HG03280 (cell line): ENCODE measurements at regions not wholly inside any gene's neighbourhood (a gene's known extent, or its start where the extent isn't known, plus 50 kb on each side); places are given as distances from the start of the nearest gene placed in this dataset.
"Not testable (repeated sequence)": the region's sequence is repeated elsewhere in the genome, so short reads cannot be mapped to it uniquely, and the experiment has no call there.

Experiments
- ATAC-seq: cut with Tn5 transposase; IDR thresholded peaks from one replicate; pipeline ENCODE4 v1.9.1; 2021; ENCODE audit warnings: mild to moderate bottlenecking, moderate library complexity; ENCODE audit not compliant: unreplicated experiment

GRCh38 chr6:95660544-95660943 is 83.2 kb downstream of the MANEA start:
- no peak for ATAC-seq

DNA sequence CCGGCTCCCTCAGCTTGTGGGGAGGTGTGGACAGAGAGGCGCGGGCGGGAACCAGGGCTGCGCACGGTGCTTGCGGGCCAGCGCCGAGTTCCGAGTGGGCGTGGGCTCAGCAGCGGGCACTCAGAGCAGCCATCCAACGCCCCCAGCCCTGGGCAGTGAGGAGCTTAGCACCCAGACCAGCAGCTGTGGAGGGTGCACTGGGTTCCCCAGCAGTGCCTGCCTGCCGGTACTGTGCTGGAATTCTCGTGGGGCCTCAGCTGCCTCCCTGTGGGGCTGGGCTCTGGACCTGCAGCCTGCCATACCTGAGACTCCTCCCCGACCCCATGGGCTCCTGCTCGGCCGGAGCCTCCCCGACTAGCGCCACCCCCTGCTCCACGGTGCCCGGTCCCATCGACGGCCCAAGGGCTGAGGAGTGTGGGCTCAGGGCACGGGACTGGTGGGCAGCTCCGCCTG is 92.7 kb downstream of the MANEA start:
- no peak for ATAC-seq

GRCh38 chr6:95676011-95676628 is 98.8 kb downstream of the MANEA start:
- no peak for ATAC-seq

GRCh38 chr6:95679981-95680380 is 102.6 kb downstream of the MANEA start:
- no peak for ATAC-seq

GRCh38 chr6:95681736-95682135 is 104.4 kb downstream of the MANEA start:
- ATAC-seq, result no peak

- ATAC-seq, result no peak
Measured at GRCh38 chr6:95682476-95682875, 105.1 kb downstream of the MANEA start.

DNA sequence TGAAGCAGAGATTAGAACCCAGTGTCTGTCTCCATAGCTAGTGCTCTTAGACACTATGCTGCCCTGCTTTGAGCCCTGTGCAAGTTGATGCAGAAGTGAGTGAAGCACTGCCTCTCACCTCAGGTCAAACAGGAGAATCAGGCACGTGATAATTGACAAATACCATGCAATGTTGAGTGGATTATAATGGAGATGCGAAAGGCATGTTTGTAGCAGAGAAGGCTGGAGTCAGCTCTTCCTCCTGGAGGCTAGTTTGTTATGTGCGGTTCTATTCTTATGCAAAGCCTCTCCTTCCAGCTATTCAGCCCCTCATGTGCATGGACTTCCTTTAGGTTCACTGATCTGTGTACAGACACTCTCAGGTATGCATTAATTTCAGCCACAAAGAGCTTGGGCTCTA is 108.5 kb downstream of the MANEA start:
- ATAC-seq, result no peak

GRCh38 chr6:95686272-95686671 is 108.9 kb downstream of the MANEA start:
- no peak for ATAC-seq

DNA sequence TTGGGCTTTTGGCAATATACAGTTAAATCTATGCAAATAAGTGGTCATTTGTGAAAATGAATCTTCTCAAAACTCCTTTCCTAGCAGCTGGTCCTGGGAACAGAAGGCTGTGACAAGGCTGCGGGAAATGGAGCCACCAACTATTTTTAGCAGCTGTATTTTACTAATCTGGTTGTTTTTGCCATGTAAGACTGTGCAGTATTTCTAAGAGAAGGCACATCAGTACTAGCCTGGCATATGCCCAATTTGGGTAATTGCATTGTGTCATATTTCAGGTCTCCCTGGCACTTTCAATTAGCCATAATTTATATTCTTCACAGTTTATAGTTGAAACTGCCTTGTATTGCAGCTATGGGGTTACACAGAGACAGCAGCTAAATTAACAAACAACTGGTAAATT is 109.6 kb downstream of the MANEA start:
- no peak for ATAC-seq

DNA sequence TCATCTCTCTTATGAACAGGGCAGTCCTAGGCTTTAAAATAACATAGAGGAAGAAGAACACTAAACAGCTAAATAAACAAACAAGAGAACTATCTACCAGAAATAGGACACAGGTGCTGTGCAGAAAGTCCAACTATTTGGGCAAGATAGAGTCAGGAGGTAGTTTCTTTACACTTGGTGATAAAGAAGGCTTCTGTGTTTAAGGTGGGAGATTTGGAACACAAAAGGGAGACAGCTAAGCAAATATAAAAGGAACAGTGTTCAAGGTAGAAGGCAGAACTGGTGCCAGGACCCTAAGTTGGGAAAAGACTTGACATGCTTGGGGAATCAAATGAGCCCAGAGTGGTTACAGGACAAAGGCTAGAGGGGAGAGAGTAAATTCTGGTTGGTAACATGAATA is 110.5 kb downstream of the MANEA start:
- ATAC-seq, result no peak

- peak; percentile 48 for ATAC-seq
Measured at GRCh38 chr6:95690328-95690727, 113.0 kb downstream of the MANEA start.

GRCh38 chr6:95693108-95693507 is 115.8 kb downstream of the MANEA start:
- no peak for ATAC-seq

DNA sequence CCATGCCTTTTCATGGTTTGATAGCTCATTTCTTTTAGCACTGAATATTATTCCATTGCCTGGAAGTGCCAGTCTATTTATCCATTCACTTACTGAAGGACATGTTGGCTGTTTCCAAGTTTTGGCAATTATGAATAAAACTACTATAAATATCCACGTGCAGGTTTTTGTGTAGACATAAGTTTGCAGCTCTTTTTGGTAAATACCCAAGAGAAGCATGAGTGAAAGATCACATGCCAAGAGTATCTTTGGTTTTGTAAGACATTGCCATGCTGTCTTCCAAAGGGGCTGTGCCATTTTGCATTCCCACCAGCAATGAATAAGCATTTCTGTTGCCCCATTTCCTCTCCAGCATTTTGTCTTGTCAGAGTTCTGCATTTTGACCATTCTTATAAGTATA is 120.9 kb downstream of the MANEA start:
- ATAC-seq, result no peak

GRCh38 chr6:95723638-95724037 is 146.3 kb downstream of the MANEA start:
- no peak for ATAC-seq

GRCh38 chr6:95725344-95725743 is 148.0 kb downstream of the MANEA start:
- no peak for ATAC-seq

- no peak for ATAC-seq
Measured at GRCh38 chr6:95740157-95740556, 162.8 kb downstream of the MANEA start.

GRCh38 chr6:95741045-95741444 is 163.7 kb downstream of the MANEA start:
- ATAC-seq, result no peak

- no peak for ATAC-seq
Measured at GRCh38 chr6:95742767-95743289, 165.5 kb downstream of the MANEA start.

DNA sequence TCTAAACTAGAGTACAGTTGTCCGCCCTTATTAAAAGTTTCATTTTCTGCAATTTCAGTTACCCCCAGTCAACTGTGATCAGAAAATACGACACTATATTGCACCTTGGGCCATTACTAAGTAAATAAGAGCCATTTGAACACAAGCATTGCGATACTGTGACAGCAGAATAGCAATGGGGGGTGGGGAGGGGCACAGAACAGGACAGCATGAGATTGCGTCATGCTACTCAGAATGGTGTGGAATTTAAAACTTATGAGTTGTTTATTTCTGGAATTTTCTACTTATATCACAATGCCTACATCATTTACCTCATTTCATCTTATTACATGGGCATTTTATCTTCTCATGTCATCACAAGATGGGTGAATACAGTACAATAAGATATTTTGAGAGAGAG is 166.3 kb downstream of the MANEA start:
- ATAC-seq, result no peak

DNA sequence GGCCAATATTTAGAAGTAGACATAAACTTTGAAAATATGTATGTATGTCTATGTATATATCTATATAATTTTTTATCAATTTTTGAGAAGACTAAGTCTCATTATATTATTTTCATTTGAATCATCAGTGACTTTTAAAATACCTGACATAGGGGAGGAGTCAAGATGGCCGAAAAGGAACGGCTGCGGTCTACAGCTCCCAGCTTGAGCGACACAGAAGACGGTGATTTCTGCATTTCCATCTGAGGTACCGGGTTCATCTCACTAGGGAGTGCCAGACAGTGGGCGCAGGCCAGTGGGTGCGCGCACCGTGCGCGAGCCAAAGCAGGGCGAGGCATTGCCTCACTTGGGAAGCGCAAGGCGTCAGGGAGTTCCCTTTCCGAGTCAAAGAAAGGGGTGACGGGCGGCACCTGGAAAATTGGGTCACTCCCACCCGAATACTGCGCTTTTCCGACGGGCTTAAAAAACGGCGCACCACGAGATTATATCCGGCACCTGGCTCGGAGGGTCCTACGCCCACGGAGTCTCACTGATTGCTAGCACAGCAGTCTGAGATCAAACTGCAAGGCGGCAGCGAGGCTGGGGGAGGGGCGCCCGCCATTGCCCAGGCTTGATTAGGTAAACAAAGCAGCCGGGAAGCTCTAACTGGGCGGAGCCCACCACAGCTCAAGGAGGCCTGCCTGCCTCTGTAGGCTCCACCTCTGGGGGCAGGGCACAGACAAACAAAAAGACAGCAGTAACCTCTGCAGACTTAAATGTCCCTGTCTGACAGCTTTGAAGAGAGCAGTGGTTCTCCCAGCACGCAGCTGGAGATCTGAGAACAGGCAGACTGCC is 181.1 kb downstream of the MANEA start:
- ATAC-seq, result not testable (repeated sequence)

DNA sequence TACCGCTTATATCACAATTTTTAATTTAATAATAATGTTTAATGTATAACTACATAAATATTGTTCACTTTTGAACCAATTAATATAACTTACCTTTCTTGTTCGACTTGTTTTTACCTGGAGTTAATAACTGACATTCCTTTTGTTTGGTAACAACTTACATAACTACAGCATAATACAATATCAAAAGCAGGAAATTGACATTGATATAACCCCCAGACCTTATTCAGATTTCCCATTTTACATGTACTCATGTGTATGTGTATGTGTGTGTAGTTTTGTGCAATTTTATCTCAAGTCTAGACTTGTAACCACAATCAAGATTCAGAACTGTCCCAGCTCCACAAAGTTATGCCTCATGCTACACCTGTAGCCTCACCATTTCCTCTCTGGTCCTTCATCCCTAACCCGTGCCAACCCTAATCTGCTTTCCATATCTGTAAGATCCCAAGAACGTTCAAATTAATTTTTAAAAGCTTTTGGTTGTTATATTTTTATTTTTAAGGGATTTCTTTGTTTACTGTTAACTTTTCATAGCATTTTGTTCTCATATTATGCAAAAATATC is 190.6 kb downstream of the MANEA start:
- ATAC-seq, result no peak

DNA sequence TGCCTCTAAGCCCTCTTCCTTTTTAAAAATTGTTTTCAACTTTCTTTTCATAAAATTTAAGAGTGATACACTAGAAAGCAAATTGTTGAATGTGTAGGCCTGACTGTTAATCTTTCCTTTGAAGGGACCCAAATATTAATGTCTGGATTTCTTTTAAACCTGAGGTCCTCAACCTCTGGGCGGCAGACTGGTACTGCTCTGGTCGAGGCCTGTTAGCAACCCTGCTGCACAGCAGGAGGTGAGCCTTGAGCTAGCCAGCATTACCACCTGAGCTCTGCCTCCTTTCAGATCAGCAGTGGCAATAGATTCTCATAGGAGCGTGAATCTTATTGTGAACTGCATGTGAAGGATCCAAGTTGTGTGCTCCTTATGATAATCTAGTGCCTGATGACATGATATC is 191.2 kb downstream of the MANEA start:
- ATAC-seq, result peak; percentile 53
